HG02852 (cell line): ENCODE measurements at regions not wholly inside any gene's neighbourhood (a gene's known extent, or its start where the extent isn't known, plus 50 kb on each side); places are given as distances from the start of the nearest gene placed in this dataset.
"Not testable (repeated sequence)": the region's sequence is repeated elsewhere in the genome, so short reads cannot be mapped to it uniquely, and the experiment has no call there.

Source experiments
- ATAC-seq: cut with Tn5 transposase; IDR thresholded peaks from one replicate; pipeline ENCODE4 v1.9.1; 2021; ENCODE audit warnings: mild to moderate bottlenecking, moderate library complexity; ENCODE audit not compliant: unreplicated experiment

- no peak for ATAC-seq
Measured at GRCh38 chr2:185245806-185246205, 492.8 kb upstream of the FSIP2 start.

DNA sequence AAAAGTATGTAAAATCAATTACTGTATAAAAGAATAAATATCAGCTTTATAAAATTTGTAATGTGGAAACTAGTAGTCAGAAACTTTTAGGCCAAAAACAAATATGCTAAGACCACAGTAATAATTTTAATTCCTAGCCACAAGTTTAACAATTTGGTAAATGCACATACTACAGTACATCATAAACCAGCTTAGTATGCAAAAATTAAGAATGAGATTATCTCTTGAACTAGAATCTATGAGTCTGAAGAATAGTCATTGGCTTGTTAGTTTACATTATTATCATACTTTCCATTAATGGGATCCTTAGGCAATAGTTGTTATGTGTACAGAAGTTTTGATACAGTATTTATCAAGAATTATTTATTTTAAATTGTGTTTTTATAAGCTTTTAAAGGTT, 491.9 kb upstream of the FSIP2 start:
- no peak for ATAC-seq

GRCh38 chr2:185255566-185255965, 483.0 kb upstream of the FSIP2 start:
- ATAC-seq = no peak

DNA sequence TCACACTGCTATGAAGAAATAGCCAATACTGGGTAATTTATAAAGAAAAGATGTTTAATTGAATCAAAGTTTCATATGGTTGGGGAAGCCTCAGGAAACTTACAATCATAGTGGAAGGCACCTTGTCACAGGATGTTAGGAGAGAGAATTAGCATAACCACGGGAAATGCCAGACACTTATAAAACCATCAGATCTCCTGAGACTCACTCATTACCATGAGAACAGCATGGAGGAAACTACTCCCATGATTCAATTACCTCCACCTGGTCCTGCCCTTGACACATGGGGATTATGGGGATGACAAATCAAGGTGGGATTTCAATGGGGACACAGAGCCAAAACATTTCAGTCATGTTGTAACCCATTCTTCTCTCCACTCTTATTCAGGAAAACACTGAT, 472.9 kb upstream of the FSIP2 start:
- no peak for ATAC-seq

GRCh38 chr2:185268651-185269050, 470.0 kb upstream of the FSIP2 start:
- no peak for ATAC-seq

GRCh38 chr2:185274718-185275484, 463.7 kb upstream of the FSIP2 start:
- ATAC-seq = no peak

DNA sequence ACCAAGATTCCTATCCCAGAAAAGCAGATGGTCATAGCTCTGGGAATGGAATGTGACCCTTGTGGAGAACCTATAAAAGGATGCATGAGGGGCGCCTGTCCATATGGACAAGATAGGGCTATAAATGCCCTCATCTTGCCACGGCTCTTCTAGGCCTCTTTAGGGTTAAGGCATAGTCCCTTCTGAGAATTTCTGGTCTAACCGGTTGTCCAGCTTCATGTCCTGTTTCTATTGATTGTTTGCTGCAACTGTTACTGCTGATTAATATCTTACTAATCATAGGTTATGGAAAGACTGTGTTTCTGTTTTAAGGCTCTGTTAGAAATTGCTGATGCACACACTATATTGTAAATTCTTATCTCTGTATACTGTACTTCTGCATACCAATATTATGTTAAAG, 462.6 kb upstream of the FSIP2 start:
- not testable (repeated sequence) for ATAC-seq

DNA sequence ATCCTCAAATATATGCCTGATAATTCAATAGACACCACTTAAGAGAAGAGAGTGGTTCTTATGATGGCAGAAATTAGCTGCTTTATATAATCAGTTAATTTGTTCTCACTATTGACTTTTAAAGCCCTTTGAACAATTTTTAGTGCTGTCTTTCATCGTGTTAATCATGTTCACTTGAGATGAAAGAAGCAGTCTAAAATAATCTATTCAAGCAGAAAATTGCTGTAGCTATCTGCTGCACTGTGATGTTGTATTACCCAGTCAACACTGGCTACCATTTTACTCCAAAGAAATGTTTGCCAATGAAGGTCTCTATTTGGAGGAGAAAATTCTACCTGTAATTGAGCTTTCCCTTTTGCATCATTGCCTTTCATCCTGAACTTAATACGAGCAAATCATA, 459.8 kb upstream of the FSIP2 start:
- no peak for ATAC-seq

DNA sequence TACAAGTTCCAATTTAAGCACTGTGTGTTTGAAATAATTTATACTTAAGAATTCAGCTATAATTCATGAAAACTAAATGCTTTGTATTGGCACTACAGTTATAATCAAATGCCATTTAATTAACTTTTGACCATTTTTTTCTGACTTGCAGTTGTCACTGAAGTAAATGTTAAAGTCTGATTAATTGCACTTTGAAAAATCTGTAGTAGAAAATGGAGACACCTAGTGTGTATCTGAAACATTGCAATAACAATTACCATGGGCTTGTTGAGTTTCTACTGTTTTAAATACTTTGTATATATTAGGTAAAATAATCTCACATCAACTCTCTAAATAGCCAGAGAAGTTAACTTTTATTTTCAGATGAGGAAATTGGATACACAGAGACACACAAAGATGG, 458.6 kb upstream of the FSIP2 start:
- ATAC-seq = no peak

DNA sequence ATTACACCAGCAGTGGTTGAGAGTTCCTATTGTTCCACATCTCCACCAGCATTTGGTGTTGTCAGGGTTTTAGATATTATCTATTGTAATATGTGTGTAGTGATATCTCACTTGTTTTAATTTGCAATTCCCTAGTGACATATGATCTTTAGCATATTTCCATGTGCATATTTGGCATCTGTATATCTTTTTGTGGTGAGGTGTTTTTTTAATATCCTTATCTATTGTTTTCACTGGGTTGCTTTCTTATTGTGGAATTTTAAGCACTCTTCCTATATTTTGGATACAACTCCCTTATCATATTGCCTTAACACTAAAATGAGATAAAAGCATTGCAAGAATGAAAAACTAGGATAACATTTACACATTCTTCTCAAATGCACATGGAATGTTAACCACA, 453.9 kb upstream of the FSIP2 start:
- no peak for ATAC-seq

DNA sequence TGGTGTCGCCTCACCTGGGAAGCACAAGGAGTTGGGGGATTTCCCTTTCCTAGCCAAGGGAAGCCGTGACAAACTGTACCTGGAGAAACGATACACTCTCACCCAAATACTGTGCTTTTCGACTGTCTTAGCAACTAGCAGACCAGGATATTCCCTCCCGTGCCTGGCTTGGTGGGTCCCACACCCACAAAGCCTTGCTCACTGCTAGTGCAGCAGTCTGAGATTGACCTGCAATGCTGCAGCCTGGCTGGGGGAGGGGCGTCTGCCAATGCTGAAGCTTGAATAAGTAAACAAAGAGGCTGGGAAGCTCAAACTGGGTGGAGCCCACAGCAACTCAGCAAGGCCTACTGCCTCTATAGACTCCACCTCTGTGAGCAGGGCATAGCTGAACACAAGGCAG, 448.6 kb upstream of the FSIP2 start:
- ATAC-seq = not testable (repeated sequence)

DNA sequence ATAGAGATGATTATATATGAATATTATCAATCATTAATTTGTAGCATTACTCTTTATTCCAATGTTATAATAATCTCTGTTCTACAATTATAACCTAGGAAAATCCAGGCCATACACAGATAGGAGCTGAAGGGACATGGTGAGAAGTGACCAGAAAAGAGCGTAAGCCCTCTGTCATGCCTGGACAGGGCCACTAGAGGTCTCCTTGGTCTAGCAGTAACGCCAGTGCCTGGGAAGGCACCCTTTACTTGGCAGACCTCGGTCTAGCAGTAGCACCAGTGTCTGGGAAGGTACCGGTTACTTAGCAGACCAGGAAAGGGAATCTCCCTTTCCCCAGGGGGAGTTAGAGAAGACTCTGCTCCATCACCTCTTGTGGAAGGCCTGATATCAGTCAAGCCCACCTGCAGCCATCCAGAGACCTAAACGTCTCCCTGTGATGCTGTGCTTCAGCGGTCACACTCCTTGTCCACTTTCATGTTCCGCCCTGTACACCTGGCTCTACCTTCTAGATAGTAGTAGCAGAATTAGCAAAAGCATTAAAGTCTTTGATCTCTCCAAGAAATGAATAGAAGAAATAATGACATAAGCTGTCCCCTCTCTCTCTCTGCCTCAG, 447.5 kb upstream of the FSIP2 start:
- peak; percentile 98 for ATAC-seq

DNA sequence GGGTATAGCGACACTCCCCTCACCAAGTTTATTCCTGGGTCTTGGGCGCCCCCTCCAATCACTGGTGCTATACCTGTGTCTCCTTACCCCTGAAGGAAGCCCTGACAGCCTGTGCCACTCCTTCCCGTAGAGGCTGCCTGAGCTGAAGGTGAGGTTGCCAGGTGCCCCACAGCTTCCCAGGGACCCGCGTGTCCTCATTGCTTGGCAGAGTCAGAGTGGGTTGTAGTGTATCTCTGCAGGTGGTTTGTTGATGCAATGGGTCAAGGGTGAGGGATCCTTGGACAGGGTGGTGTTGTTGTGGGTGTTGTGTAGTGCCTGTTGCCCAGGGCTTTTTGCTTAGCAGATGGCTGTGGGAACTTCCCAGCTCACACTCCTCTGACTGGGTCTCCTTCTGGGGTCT, 438.7 kb upstream of the FSIP2 start:
- no peak for ATAC-seq

DNA sequence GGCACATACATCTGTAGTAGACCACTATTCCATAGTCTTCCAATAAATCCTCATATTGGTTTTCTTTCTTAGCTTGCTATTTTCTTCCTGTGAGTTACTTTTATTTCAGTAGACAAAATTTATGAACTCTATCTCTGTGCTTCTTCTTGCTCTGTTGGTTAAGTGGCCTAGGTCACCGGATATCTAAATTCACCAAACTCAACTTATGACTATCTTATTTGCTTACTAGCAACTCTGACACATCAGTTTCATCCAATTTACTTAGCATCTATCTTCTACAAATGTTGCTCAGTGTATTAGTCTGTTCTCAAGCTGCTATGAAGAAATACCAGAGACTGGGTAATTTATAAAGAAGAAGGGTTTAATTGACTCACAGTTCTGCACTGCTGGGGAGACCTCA, 432.5 kb upstream of the FSIP2 start:
- peak; percentile 67 for ATAC-seq

- peak; percentile 92 for ATAC-seq
Measured at GRCh38 chr2:185316383-185316782, 422.2 kb upstream of the FSIP2 start.

- no peak for ATAC-seq
Measured at GRCh38 chr2:185318271-185318724, 420.3 kb upstream of the FSIP2 start.

GRCh38 chr2:185335879-185336278, 402.7 kb upstream of the FSIP2 start:
- no peak for ATAC-seq

DNA sequence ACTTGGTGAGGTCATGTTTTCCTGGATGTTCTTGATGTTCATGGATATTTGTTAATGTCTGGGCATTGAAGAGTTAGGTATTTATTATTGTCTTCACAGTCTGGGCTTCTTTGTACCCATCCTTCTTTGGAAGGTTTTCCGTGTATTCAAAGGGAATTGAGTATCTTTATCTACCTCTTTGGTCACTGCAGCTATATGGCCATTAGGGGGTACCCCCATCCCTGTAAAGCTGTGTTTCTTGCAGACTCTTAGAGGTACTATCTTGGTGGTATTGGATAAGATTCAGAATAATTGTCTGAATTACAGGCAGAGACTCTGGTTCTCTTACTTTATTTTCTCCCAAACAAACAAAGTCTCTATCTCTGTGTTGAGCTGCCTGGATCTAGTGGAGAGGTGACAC, 401.6 kb upstream of the FSIP2 start:
- no peak for ATAC-seq

GRCh38 chr2:185338104-185338503, 400.5 kb upstream of the FSIP2 start:
- no peak for ATAC-seq

- ATAC-seq = no peak
Measured at GRCh38 chr2:185347445-185347844, 391.2 kb upstream of the FSIP2 start.

DNA sequence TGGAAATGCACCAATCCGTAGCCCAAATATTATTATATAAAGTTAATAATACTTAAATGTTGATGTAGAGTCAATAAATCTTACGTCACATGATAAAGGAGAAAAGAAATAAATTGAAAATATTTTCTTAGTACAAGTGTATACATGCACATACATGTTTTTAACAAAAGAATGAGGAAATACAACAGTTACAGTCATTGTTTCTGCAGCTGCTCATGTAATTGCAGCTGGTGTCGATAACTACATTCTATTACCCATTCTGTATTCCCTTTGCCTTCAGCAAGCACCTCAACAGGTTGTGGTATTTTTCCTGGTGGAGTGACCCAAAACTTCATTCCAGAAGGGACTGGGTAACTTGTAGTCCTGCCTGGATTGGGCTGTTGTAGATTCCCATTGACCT, 377.8 kb upstream of the FSIP2 start:
- no peak for ATAC-seq

GRCh38 chr2:185372188-185372587, 366.4 kb upstream of the FSIP2 start:
- no peak for ATAC-seq

DNA sequence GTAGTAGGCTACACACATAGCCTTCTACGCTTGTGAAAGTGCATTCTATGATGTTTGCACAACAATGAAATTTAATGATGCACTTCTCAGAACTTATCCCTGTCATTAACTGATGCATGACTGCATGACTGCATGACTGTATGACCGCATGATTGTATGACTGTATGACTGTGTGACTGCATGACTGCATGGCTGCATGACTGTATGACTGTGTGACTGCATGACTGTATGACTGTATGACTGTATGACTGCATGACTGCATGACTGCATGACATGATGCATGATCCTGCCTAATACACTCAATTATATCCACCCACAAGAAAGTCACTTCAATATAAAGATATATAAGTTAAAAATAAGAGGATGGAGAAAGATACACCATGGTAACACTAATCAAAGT, 365.4 kb upstream of the FSIP2 start:
- no peak for ATAC-seq
